ENCODE measurements at regions not wholly inside any gene's neighbourhood (a gene's known extent, or its start where the extent isn't known, plus 50 kb on each side); places are given as distances from the start of the nearest gene placed in this dataset.

DNA sequence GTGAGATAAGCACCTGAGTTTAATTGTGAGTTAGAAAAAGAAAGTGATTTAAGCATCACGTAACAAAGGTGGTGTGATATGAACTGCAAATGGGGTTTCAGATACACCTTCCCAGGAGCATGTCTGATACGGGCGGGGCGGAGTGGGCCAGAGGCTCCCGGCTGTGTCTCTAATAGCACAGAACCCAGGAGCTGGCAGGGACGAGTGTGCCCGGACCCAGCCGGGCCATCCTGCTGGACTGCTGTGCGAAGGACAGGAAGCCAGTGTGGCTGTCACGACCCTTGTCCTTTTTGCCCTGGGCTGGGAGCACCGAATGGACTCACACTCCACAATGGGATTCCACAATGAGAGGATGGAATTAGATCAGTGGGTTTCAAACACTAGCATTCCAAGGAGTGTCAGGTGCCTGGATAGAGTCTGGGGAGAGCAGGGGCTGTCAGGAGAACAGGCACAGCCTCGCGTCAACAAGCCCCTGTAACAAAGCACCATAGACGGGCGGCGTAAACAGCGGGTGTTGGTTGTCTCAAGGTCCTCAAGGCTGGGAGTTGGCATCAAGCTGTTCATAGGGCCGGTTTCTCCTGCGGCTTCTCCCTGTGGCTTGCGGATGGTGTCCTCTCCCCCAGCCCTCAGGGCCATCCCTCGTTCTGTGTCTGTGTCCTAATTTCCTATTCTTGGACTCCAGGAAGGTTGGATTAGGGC, 242.6 kb upstream of the PITRM1 start:
- TF ChIP-seq, protein P1, sequence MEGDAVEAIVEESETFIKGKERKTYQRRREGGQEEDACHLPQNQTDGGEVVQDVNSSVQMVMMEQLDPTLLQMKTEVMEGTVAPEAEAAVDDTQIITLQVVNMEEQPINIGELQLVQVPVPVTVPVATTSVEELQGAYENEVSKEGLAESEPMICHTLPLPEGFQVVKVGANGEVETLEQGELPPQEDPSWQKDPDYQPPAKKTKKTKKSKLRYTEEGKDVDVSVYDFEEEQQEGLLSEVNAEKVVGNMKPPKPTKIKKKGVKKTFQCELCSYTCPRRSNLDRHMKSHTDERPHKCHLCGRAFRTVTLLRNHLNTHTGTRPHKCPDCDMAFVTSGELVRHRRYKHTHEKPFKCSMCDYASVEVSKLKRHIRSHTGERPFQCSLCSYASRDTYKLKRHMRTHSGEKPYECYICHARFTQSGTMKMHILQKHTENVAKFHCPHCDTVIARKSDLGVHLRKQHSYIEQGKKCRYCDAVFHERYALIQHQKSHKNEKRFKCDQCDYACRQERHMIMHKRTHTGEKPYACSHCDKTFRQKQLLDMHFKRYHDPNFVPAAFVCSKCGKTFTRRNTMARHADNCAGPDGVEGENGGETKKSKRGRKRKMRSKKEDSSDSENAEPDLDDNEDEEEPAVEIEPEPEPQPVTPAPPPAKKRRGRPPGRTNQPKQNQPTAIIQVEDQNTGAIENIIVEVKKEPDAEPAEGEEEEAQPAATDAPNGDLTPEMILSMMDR (IDR thresholded peaks at IDR 0.05), result no peak
- no peak for TF ChIP-seq ZFX (IDR thresholded peaks at IDR 0.05; ENCODE audit: borderline replicate concordance)
- no peak overlapping the region for H3K27ac ChIP-seq

DNA sequence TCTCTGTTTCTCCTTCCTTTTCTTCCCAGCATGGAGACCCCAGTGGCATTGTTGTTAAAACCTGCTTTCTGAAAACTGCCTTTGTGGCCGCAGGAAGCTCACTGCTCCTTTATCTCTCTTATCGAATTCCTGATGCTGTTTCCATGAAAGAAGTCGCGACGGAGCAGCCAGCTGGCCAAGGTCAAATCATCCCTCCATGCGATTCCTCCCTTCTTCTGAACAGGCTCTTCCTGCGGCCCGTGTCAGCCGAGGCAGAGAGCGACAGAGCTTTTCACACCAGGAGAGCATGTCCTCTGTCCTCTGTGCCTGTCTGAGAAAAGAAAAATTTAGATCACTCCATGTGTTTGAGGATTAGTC, 242.1 kb upstream of the PITRM1 start:
- TF ChIP-seq ZFX (IDR thresholded peaks at IDR 0.05; ENCODE audit: borderline replicate concordance), result no peak
- no peak overlapping the region for H3K27ac ChIP-seq

DNA sequence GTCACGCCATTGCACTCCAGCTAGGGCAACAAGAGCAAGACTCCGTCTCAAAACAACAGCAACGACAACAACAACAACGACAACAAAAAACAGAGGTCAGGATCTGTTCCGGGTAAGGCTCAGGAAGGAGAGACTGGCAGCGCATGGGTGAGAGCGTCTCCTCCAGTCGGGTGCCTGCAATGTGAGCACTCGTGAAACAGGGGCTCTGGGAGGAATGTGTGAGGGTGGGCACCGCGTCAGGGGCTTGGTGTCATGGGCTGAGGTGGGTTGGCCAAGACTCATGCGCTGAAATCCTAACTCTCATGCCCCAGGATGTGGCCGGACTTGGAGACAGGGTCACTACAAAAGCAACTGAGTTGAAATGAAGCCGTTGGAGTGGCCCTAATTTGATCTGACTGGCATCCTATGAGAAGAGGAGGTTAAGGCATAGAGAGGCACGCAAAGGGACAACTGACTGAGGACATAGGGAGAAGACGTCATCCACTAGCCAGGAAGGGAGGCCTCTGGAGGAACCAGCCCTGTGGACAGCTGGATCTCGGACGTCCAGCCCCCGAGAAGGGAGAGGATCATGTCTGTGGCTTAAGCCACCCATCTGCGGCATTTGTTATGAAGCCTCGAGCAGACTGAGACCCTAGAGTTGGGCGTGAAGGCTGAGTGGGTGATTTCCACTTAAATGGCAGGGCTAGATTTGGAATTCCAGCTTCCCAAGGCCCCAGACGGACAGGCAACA, 241.5 kb upstream of the PITRM1 start:
- no peak overlapping the region for H3K27ac ChIP-seq
- TF ChIP-seq, protein P1 (IDR thresholded peaks at IDR 0.05), result no peak
- no peak for TF ChIP-seq ZFX (IDR thresholded peaks at IDR 0.05; ENCODE audit: borderline replicate concordance)

DNA sequence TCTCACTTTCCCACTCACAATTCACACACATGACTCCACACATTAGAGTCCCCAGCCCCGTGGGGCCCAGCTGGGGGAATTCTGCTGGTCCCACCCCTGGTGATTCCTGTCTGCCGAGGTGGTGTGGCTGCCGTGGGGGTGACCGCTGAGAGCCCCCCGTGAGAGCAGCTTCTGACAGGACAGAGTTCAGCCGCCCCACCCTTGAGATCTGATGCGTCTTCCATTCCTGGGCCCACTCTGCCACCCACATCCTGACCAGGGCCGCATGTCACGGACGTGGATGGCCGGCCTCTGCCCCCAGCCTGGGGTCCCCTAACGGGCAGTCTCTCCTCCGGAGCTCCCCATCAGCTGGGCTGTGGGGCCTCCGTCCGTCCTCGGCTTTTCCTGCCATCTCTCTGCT, 240.1 kb upstream of the PITRM1 start:
- TF ChIP-seq, protein P1 (IDR thresholded peaks at IDR 0.05), result no peak
- TF ChIP-seq ZFX (IDR thresholded peaks at IDR 0.05; ENCODE audit: borderline replicate concordance), result no peak
- H3K27ac ChIP-seq, result no peak overlapping the region

DNA sequence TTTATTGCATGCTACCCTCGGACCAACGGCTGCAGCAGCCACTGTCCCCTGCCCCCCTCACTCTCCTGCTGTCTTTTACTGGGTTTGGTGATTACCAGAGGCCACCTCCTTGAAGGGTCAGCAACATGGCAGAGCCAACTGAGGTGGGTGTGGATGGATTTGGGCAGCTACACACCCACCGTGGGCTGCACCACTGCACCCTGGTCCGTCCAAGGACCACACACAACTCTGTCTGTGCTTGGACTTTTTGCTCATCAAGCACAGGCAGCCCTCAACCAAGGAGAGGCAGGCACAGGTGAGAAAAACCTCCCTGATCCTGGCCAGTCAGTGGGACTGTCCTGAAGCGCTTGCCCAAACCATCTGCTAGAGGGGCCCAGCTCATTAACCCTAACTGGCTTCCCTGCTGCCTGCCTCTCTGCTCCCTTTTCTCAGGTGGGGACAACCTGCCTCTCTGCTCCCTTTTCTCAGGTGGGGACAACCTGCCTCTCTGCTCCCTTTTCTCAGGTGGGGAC, 239.5 kb upstream of the PITRM1 start:
- TF ChIP-seq ZFX (IDR thresholded peaks at IDR 0.05; ENCODE audit: borderline replicate concordance), result no peak
- TF ChIP-seq, protein P1 (IDR thresholded peaks at IDR 0.05), result no peak
- H3K27ac ChIP-seq, result no peak overlapping the region

DNA sequence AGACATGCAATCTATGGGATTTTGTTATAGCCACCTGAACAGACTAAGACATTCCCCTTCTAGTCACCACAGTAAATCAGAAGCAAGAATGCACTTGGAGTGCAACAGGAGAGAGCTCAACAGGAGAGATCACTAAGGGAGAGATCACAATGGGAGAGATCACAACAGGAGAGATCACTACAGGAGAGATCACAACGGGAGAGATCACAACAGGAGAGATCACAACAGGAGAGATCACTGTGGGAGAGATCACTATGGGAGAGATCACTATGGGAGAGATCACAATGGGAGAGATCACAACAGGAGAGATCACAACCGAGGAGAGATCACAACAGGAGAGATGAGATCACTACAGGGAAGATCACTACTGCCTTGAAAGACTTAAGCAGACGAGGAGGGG, 238.5 kb upstream of the PITRM1 start:
- TF ChIP-seq ZFX (IDR thresholded peaks at IDR 0.05; ENCODE audit: borderline replicate concordance), result no peak
- TF ChIP-seq, protein P1 (IDR thresholded peaks at IDR 0.05), result no peak
- no peak overlapping the region for H3K27ac ChIP-seq

DNA sequence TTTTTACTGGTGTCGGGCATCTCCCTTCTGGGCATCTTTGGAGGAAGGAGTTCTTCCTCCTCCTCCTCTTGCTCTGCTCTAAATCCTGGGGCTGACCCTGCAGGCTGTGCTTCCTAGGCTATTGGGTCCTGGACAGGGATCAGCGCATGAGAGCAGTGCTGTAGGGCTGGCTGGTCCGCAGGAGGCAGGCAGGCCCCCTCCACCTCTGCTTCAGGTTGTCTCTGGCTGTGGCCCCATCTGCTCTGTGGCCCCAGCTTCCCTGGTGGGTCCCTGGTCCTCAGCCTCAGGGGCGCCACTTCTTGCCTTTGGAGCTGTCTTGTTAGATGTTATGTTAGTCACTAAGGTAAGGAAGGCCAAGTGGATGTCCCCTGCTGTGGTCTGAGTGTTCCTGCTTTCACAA, 237.3 kb upstream of the PITRM1 start:
- H3K27ac ChIP-seq, result no peak overlapping the region
- TF ChIP-seq ZFX (IDR thresholded peaks at IDR 0.05; ENCODE audit: borderline replicate concordance), result no peak
- TF ChIP-seq, protein P1 (IDR thresholded peaks at IDR 0.05), result no peak

All from 22Rv1 (cell line).